ENCODE measurements at regions not wholly inside any gene's neighbourhood (a gene's known extent, or its start where the extent isn't known, plus 50 kb on each side); places are given as distances from the start of the nearest gene placed in this dataset.

GRCh38 chr13:68417801-68418200 is 1187.7 kb upstream of the PCDH9 start:
- DNase-seq (no peak), ATAC-seq (no peak)
- Mint-ChIP-seq H3K27me3 (no peaks in the 10 kb centered on the region), H3K36me3 (peaks cover 0 to 9% (median 0%) of the 10 kb centered on the region in 3 donors), H3K27ac (no peak overlapping the region), H3K4me3 (no peak overlapping the region), H3K4me1 (no peaks in the 10 kb centered on the region), H3K9me3 (peaks cover 7 to 36% (median 20%) of the 10 kb centered on the region in 9 donors)
- POLR2A ChIA-PET, result no interaction called here

GRCh38 chr13:68410007-68410406 is 1179.9 kb upstream of the PCDH9 start:
- ATAC-seq, result no peak
- no peaks in the 10 kb centered on the region for H3K27me3 Mint-ChIP-seq

GRCh38 chr13:68390987-68391386 is 1160.9 kb upstream of the PCDH9 start:
- no peaks in the 10 kb centered on the region for H3K27me3 Mint-ChIP-seq
- H3K4me3 Mint-ChIP-seq, result no peak overlapping the region
- H3K9me3 Mint-ChIP-seq, result peaks cover 6 to 19% (median 14%) of the 10 kb centered on the region in 9 donors
- no peaks in the 10 kb centered on the region for H3K4me1 Mint-ChIP-seq
- ATAC-seq (no peak), DNase-seq (no peak)
- POLR2A ChIA-PET, result no interaction called here
- no peaks in the 10 kb centered on the region for H3K36me3 Mint-ChIP-seq
- H3K27ac Mint-ChIP-seq, result no peak overlapping the region

More at GRCh38 chr13:68410007-68410406, 1179.9 kb upstream of the PCDH9 start:
- H3K36me3 Mint-ChIP-seq, result no peaks in the 10 kb centered on the region
- peaks cover 5 to 28% (median 22%) of the 10 kb centered on the region in 9 donors for H3K9me3 Mint-ChIP-seq
- no peak overlapping the region for H3K4me3 Mint-ChIP-seq
- no peak overlapping the region for H3K27ac Mint-ChIP-seq
- POLR2A ChIA-PET, result no interaction called here
- no peak for DNase-seq
- H3K4me1 Mint-ChIP-seq, result no peaks in the 10 kb centered on the region

- Mint-ChIP-seq H3K27me3 (no peaks in the 10 kb centered on the region), H3K27ac (no peak overlapping the region), H3K4me3 (no peak overlapping the region), H3K9me3 (peaks cover 4 to 24% (median 11%) of the 10 kb centered on the region in 9 donors), H3K36me3 (no peaks in the 10 kb centered on the region), H3K4me1 (no peaks in the 10 kb centered on the region)
- ATAC-seq, result no peak
- POLR2A ChIA-PET, result no interaction called here
- DNase-seq, result no peak
Observed at GRCh38 chr13:68386808-68387207, 1156.7 kb upstream of the PCDH9 start.

GRCh38 chr13:68380041-68380973 is 1150.2 kb upstream of the PCDH9 start:
- POLR2A ChIA-PET, result no interaction called here
- no peaks in the 10 kb centered on the region for H3K27me3 Mint-ChIP-seq
- no peak overlapping the region for H3K4me3 Mint-ChIP-seq
- ATAC-seq (no peak), DNase-seq (no peak)
- H3K36me3 Mint-ChIP-seq, result no peaks in the 10 kb centered on the region
- no peak overlapping the region for H3K27ac Mint-ChIP-seq
- H3K4me1 Mint-ChIP-seq, result no peaks in the 10 kb centered on the region
- H3K9me3 Mint-ChIP-seq, result peaks cover 0 to 24% (median 4%) of the 10 kb centered on the region in 9 donors

- H3K36me3 Mint-ChIP-seq, result no peaks in the 10 kb centered on the region
- no peak overlapping the region for H3K4me3 Mint-ChIP-seq
- H3K4me1 Mint-ChIP-seq, result no peaks in the 10 kb centered on the region
- no peak for ATAC-seq
- POLR2A ChIA-PET, result no interaction called here
- no peak for DNase-seq
- H3K27me3 Mint-ChIP-seq, result no peaks in the 10 kb centered on the region
- peaks cover 0 to 18% (median 6%) of the 10 kb centered on the region in 9 donors for H3K9me3 Mint-ChIP-seq
- no peak overlapping the region for H3K27ac Mint-ChIP-seq
Observed at GRCh38 chr13:68378294-68378693, 1148.2 kb upstream of the PCDH9 start.

GRCh38 chr13:68375004-68375403 is 1144.9 kb upstream of the PCDH9 start:
- Mint-ChIP-seq H3K36me3 (no peaks in the 10 kb centered on the region), H3K4me3 (no peak overlapping the region), H3K9me3 (peaks cover 0 to 22% (median 9%) of the 10 kb centered on the region in 9 donors), H3K27ac (no peak overlapping the region), H3K27me3 (no peaks in the 10 kb centered on the region), H3K4me1 (no peaks in the 10 kb centered on the region)
- POLR2A ChIA-PET, result no interaction called here
- ATAC-seq (no peak), DNase-seq (no peak)

- H3K4me1 Mint-ChIP-seq, result no peaks in the 10 kb centered on the region
- H3K9me3 Mint-ChIP-seq, result peaks cover 0 to 29% (median 7%) of the 10 kb centered on the region in 9 donors
- H3K27me3 Mint-ChIP-seq, result no peaks in the 10 kb centered on the region
- H3K4me3 Mint-ChIP-seq, result no peak overlapping the region
- no peak overlapping the region for H3K27ac Mint-ChIP-seq
- H3K36me3 Mint-ChIP-seq, result peaks cover 0 to 10% (median 0%) of the 10 kb centered on the region in 3 donors
- ATAC-seq (no peak), DNase-seq (no peak)
- POLR2A ChIA-PET, result no interaction called here
Observed at GRCh38 chr13:68369739-68370138, 1139.6 kb upstream of the PCDH9 start.

GRCh38 chr13:68368922-68369321 is 1138.8 kb upstream of the PCDH9 start:
- POLR2A ChIA-PET, result no interaction called here
- peaks cover 0 to 35% (median 9%) of the 10 kb centered on the region in 9 donors for H3K9me3 Mint-ChIP-seq
- no peaks in the 10 kb centered on the region for H3K4me1 Mint-ChIP-seq
- DNase-seq (no peak), ATAC-seq (no peak)
- peaks cover 0 to 14% (median 0%) of the 10 kb centered on the region in 3 donors for H3K36me3 Mint-ChIP-seq
- no peaks in the 10 kb centered on the region for H3K27me3 Mint-ChIP-seq
- no peak overlapping the region for H3K27ac Mint-ChIP-seq
- no peak overlapping the region for H3K4me3 Mint-ChIP-seq

- H3K27me3 Mint-ChIP-seq, result no peaks in the 10 kb centered on the region
- H3K27ac Mint-ChIP-seq, result no peak overlapping the region
- H3K36me3 Mint-ChIP-seq, result no peaks in the 10 kb centered on the region
- POLR2A ChIA-PET, result no interaction called here
- H3K9me3 Mint-ChIP-seq, result peaks cover 0 to 13% (median 2%) of the 10 kb centered on the region in 9 donors
- ATAC-seq (no peak), DNase-seq (no peak)
- no peak overlapping the region for H3K4me3 Mint-ChIP-seq
- no peaks in the 10 kb centered on the region for H3K4me1 Mint-ChIP-seq
Observed at GRCh38 chr13:68359105-68359504, 1129.0 kb upstream of the PCDH9 start.

- POLR2A ChIA-PET, result no interaction called here
- Mint-ChIP-seq H3K4me3 (no peak overlapping the region), H3K27me3 (no peaks in the 10 kb centered on the region), H3K36me3 (no peaks in the 10 kb centered on the region), H3K4me1 (no peaks in the 10 kb centered on the region), H3K9me3 (peaks cover 0 to 11% (median 5%) of the 10 kb centered on the region in 9 donors), H3K27ac (no peak overlapping the region)
- ATAC-seq (no peak), DNase-seq (no peak)
Observed at GRCh38 chr13:68358294-68358705, 1128.2 kb upstream of the PCDH9 start.

GRCh38 chr13:68350554-68350953 is 1120.4 kb upstream of the PCDH9 start:
- POLR2A ChIA-PET, result no interaction called here
- no peak for ATAC-seq

GRCh38 chr13:68347220-68347619 is 1117.1 kb upstream of the PCDH9 start:
- no peak overlapping the region for H3K27ac Mint-ChIP-seq
- H3K4me1 Mint-ChIP-seq, result no peaks in the 10 kb centered on the region
- DNase-seq (no peak), ATAC-seq (no peak)
- no peaks in the 10 kb centered on the region for H3K36me3 Mint-ChIP-seq
- H3K27me3 Mint-ChIP-seq, result no peaks in the 10 kb centered on the region
- POLR2A ChIA-PET, result no interaction called here
- peaks cover 4 to 28% (median 14%) of the 10 kb centered on the region in 9 donors for H3K9me3 Mint-ChIP-seq
- no peak overlapping the region for H3K4me3 Mint-ChIP-seq

More at GRCh38 chr13:68350554-68350953, 1120.4 kb upstream of the PCDH9 start:
- peaks cover 0 to 32% (median 7%) of the 10 kb centered on the region in 9 donors for H3K9me3 Mint-ChIP-seq
- no peaks in the 10 kb centered on the region for H3K27me3 Mint-ChIP-seq
- H3K4me3 Mint-ChIP-seq, result no peak overlapping the region
- H3K36me3 Mint-ChIP-seq, result no peaks in the 10 kb centered on the region
- no peak overlapping the region for H3K27ac Mint-ChIP-seq
- no peaks in the 10 kb centered on the region for H3K4me1 Mint-ChIP-seq
- no peak for DNase-seq

Measured in naive thymus-derived CD8-positive, alpha-beta T cell (primary cell).